ENCODE measurements at regions not wholly inside any gene's neighbourhood (a gene's known extent, or its start where the extent isn't known, plus 50 kb on each side); places are given as distances from the start of the nearest gene placed in this dataset.

DNA sequence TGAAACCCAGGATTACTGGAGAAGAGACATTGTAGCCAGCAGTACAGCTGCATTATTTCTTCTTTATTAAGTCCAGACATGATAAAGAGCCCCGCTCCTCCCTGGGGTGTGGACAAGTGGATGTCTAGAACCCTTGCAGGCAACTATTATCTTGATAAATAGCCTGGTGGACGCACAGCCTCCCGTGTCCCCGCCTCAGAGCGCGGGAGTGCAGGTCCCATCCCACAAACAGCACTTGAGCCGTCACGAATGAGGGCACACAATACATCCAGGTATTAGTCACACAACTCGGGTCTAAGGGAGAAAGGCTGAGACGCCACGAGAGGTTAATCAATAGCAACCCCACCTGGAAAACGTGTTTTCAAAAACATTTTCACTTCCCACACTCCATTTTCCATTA is 213.2 kb upstream of the SOX1 start:
- H3K27ac Mint-ChIP-seq (ENCODE audit: unreplicated experiment): no peak overlapping the region
- intact Hi-C loops (cut with micrococcal nuclease; ENCODE audit: unreplicated experiment): no loop called here
- no TSS peak for BruUV-seq (replicated peaks)
- DNase-seq: no peak
- CTCF ChIA-PET: no interaction called here
- H3K27me3 Mint-ChIP-seq (ENCODE audit: unreplicated experiment): no peaks in the 10 kb centered on the region
- TF ChIP-seq, protein P1, sequence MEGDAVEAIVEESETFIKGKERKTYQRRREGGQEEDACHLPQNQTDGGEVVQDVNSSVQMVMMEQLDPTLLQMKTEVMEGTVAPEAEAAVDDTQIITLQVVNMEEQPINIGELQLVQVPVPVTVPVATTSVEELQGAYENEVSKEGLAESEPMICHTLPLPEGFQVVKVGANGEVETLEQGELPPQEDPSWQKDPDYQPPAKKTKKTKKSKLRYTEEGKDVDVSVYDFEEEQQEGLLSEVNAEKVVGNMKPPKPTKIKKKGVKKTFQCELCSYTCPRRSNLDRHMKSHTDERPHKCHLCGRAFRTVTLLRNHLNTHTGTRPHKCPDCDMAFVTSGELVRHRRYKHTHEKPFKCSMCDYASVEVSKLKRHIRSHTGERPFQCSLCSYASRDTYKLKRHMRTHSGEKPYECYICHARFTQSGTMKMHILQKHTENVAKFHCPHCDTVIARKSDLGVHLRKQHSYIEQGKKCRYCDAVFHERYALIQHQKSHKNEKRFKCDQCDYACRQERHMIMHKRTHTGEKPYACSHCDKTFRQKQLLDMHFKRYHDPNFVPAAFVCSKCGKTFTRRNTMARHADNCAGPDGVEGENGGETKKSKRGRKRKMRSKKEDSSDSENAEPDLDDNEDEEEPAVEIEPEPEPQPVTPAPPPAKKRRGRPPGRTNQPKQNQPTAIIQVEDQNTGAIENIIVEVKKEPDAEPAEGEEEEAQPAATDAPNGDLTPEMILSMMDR (IDR thresholded peaks at IDR 0.05; ENCODE audit: unreplicated experiment): no peak
- H3K36me3 Mint-ChIP-seq (ENCODE audit: insufficient read depth, unreplicated experiment): no peaks in the 10 kb centered on the region
- H3K9me3 Mint-ChIP-seq (ENCODE audit: low read depth, unreplicated experiment): no peaks in the 10 kb centered on the region
- no peak overlapping the region for H3K4me3 Mint-ChIP-seq (ENCODE audit: low read depth, unreplicated experiment)
- no peaks in the 10 kb centered on the region for H3K4me1 Mint-ChIP-seq (ENCODE audit: low read depth, unreplicated experiment)

DNA sequence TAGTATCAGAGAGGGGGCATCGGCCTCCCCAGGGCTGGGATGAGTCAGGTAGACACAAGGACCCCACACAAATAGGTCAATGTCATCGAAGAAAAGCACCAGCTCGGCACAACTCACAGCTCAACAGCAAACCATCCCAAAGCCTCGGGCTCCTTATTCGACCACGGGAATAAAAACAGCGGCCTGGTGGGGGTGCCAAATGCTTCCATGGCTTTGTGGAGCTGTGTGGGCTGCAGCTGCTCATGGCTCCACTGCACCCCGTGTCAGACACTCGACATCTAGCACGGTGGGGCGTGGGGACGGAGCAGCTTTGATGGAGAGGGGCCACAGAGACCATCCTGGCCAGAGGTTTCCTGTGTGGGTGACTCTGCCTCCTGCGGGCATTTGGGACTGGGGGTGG is 212.5 kb upstream of the SOX1 start:
- H3K27ac Mint-ChIP-seq (ENCODE audit: unreplicated experiment): no peak overlapping the region
- no TSS peak for BruUV-seq (replicated peaks)
- CTCF ChIA-PET: no interaction called here
- TF ChIP-seq, protein P1 (IDR thresholded peaks at IDR 0.05; ENCODE audit: unreplicated experiment): no peak
- H3K9me3 Mint-ChIP-seq (ENCODE audit: low read depth, unreplicated experiment): no peaks in the 10 kb centered on the region
- no peaks in the 10 kb centered on the region for H3K36me3 Mint-ChIP-seq (ENCODE audit: insufficient read depth, unreplicated experiment)
- no peak for DNase-seq
- H3K27me3 Mint-ChIP-seq (ENCODE audit: unreplicated experiment): no peaks in the 10 kb centered on the region
- intact Hi-C loops (cut with micrococcal nuclease; ENCODE audit: unreplicated experiment): no loop called here
- H3K4me1 Mint-ChIP-seq (ENCODE audit: low read depth, unreplicated experiment): no peaks in the 10 kb centered on the region
- H3K4me3 Mint-ChIP-seq (ENCODE audit: low read depth, unreplicated experiment): no peak overlapping the region

DNA sequence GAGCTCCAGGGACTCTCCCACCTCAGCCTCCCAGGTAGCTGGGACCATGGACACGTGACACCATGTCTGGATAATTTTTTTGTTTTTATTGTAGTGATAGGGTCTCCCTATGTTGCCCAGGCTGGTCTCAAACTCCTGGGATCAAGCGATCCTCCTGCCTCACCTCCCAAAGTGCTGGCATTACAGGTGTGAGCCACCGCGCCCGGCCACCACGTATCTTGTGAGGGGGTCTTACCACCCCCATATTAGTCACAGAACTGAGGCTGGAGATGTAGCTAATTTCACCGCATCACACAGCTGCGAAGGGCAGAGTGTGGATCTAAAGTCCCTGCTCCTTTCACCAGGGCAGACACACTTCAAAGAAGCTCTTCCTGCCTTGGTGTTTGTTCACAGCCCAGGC is 211.8 kb upstream of the SOX1 start:
- Mint-ChIP-seq H3K36me3 (ENCODE audit: insufficient read depth, unreplicated experiment) (no peaks in the 10 kb centered on the region), H3K4me1 (ENCODE audit: low read depth, unreplicated experiment) (no peaks in the 10 kb centered on the region), H3K27me3 (ENCODE audit: unreplicated experiment) (no peaks in the 10 kb centered on the region), H3K4me3 (ENCODE audit: low read depth, unreplicated experiment) (no peak overlapping the region), H3K27ac (ENCODE audit: unreplicated experiment) (no peak overlapping the region), H3K9me3 (ENCODE audit: low read depth, unreplicated experiment) (no peaks in the 10 kb centered on the region)
- CTCF ChIA-PET: no interaction called here
- TF ChIP-seq, protein P1 (IDR thresholded peaks at IDR 0.05; ENCODE audit: unreplicated experiment): no peak
- no TSS peak for BruUV-seq (replicated peaks)
- no peak for DNase-seq
- intact Hi-C loops (cut with micrococcal nuclease; ENCODE audit: unreplicated experiment): no loop called here

DNA sequence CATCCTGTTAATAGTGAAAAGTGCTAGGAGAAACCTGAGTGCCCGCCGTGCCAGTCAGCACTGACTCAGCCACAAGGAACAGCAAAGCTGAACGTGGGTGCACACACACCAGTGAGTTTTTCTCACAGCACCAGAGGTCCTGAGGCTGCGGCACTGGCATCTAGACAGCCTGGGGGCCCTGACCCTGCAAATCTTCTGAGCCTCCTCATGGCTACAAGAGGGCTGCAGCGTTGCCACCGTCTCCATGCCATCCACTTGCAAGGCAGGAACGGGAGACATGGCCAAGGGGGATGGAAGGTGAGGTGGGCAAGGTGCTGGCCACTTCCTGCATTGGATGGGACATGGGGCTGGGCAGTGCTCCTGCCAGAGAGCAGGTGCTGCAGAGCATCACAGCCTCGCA is 211.2 kb upstream of the SOX1 start:
- CTCF ChIA-PET: no interaction called here
- TF ChIP-seq, protein P1 (IDR thresholded peaks at IDR 0.05; ENCODE audit: unreplicated experiment): no peak
- BruUV-seq (replicated peaks): no TSS peak
- no peaks in the 10 kb centered on the region for H3K4me1 Mint-ChIP-seq (ENCODE audit: low read depth, unreplicated experiment)
- intact Hi-C loops (cut with micrococcal nuclease; ENCODE audit: unreplicated experiment): no loop called here
- H3K27me3 Mint-ChIP-seq (ENCODE audit: unreplicated experiment): no peaks in the 10 kb centered on the region
- peaks cover 2% of the 10 kb centered on the region for H3K9me3 Mint-ChIP-seq (ENCODE audit: low read depth, unreplicated experiment)
- H3K36me3 Mint-ChIP-seq (ENCODE audit: insufficient read depth, unreplicated experiment): no peaks in the 10 kb centered on the region
- H3K27ac Mint-ChIP-seq (ENCODE audit: unreplicated experiment): no peak overlapping the region
- DNase-seq: no peak
- H3K4me3 Mint-ChIP-seq (ENCODE audit: low read depth, unreplicated experiment): no peak overlapping the region

DNA sequence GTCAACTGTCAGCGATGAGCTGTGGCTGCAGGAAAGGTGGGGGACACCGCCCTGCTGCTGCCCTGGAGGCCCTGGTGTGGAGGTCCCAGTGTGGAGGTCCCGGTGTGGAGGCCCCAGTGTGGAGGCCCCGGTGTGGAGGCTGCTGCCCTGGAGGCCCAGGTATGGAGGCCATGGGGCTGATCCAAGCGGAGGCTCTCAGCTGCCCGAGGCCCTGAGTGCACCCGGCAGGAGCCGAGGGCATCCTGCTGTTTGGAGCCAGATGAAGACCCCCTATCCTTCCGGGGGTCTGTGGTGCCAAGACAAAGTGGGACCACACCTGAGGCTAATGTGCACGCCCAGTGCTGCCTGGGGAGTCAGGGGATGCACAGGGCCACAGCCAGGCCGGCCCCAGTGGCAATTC is 210.4 kb upstream of the SOX1 start:
- intact Hi-C loops (cut with micrococcal nuclease; ENCODE audit: unreplicated experiment): no loop called here
- H3K9me3 Mint-ChIP-seq (ENCODE audit: low read depth, unreplicated experiment): peaks cover 4% of the 10 kb centered on the region
- no peaks in the 10 kb centered on the region for H3K36me3 Mint-ChIP-seq (ENCODE audit: insufficient read depth, unreplicated experiment)
- DNase-seq: no peak
- no peak overlapping the region for H3K27ac Mint-ChIP-seq (ENCODE audit: unreplicated experiment)
- no peaks in the 10 kb centered on the region for H3K4me1 Mint-ChIP-seq (ENCODE audit: low read depth, unreplicated experiment)
- no peaks in the 10 kb centered on the region for H3K27me3 Mint-ChIP-seq (ENCODE audit: unreplicated experiment)
- BruUV-seq (replicated peaks): no TSS peak
- CTCF ChIA-PET: no interaction called here
- TF ChIP-seq, protein P1 (IDR thresholded peaks at IDR 0.05; ENCODE audit: unreplicated experiment): no peak
- no peak overlapping the region for H3K4me3 Mint-ChIP-seq (ENCODE audit: low read depth, unreplicated experiment)

Measured in Calu3 (cell line).